Neuronal stem cell (in vitro differentiated cells): ENCODE measurements at regions not wholly inside any gene's neighbourhood (a gene's known extent, or its start where the extent isn't known, plus 50 kb on each side); places are given as distances from the start of the nearest gene placed in this dataset.

Experiments
- DNase-seq: peaks from one replicate; pipeline ENCODE4 v3.0.0-alpha.2; 2013; ENCODE audit warnings: low spot score
- H2AFZ ChIP-seq: one replicate; pipeline ENCODE4 v1.6.1; 2013; ENCODE audit warnings: mild to moderate bottlenecking, low read length, inconsistent platforms
- H2AK5ac ChIP-seq: 2 replicates; pipeline ENCODE4 v1.6.1; 2013; ENCODE audit warnings: low read depth, mild to moderate bottlenecking, inconsistent platforms, low read length, moderate library complexity, mixed read lengths
- H2BK120ac ChIP-seq: 2 replicates; pipeline ENCODE4 v1.6.1; 2013; ENCODE audit warnings: low read depth, mild to moderate bottlenecking, inconsistent platforms, low read length, moderate library complexity, mixed read lengths
- H2BK12ac ChIP-seq: one replicate; pipeline ENCODE4 v1.6.1; 2013; ENCODE audit warnings: low read length, inconsistent platforms
- H2BK15ac ChIP-seq: 2 replicates; pipeline ENCODE4 v1.6.1; 2013; ENCODE audit warnings: mild to moderate bottlenecking, low read length, inconsistent platforms, mixed read lengths
- H2BK5ac ChIP-seq: one replicate; pipeline ENCODE4 v1.6.1; 2013; ENCODE audit warnings: inconsistent platforms, mild to moderate bottlenecking, low read length, moderate library complexity
- H3K14ac ChIP-seq: one replicate; pipeline ENCODE4 v1.6.1; 2013; ENCODE audit warnings: low read length, inconsistent platforms
- H3K18ac ChIP-seq: 2 replicates; pipeline ENCODE4 v1.6.1; 2013; ENCODE audit warnings: low read length, inconsistent platforms
- H3K23ac ChIP-seq: 2 replicates; pipeline ENCODE4 v1.6.1; 2013; ENCODE audit warnings: low read depth, mild to moderate bottlenecking, mixed read lengths, low read length, inconsistent platforms; ENCODE audit not compliant: poor library complexity
- H3K27ac ChIP-seq: replicated peaks from 3 replicates; pipeline ENCODE4 v1.5.1; 2013; ENCODE audit warnings: low read length, inconsistent platforms
- H3K27me3 ChIP-seq, 3 experiments: 2 replicates each; pipeline ENCODE4 v1.6.1; 2013; ENCODE audit warnings: low read length in 3 of 3, mild to moderate bottlenecking in 2 of 3, inconsistent platforms in 1 of 3, low read depth in 1 of 3, mixed read lengths in 1 of 3, moderate library complexity in 1 of 3; ENCODE audit not compliant: control insufficient read depth in 3 of 3, insufficient read depth in 3 of 3
- H3K36me3 ChIP-seq, 2 donors: replicated peaks in 1 of 2; 2 replicates each; pipeline ENCODE4 v1.6.1; 2013; ENCODE audit warnings: low read length in 2 of 2; ENCODE audit not compliant: control insufficient read depth in 2 of 2, insufficient read depth in 2 of 2
- H3K4ac ChIP-seq: 2 replicates; pipeline ENCODE4 v1.6.1; 2013; ENCODE audit warnings: inconsistent platforms, mild to moderate bottlenecking, low read length, moderate library complexity
- H3K4me1 ChIP-seq, 2 donors: 1 replicate in 1 of 2; 2 replicates in 1 of 2; pipeline ENCODE4 v1.6.1; 2013; ENCODE audit warnings: low read length in 2 of 2, low read depth in 1 of 2; ENCODE audit not compliant: control insufficient read depth in 2 of 2, insufficient read depth in 1 of 2
- H3K4me2 ChIP-seq: one replicate; pipeline ENCODE4 v1.6.1; 2013; ENCODE audit warnings: mild to moderate bottlenecking, low read length, inconsistent platforms; ENCODE audit not compliant: insufficient read depth, poor library complexity, severe bottlenecking
- H3K4me3 ChIP-seq, 2 donors: 2 replicates each; pipeline ENCODE4 v1.5.1; 2013; ENCODE audit warnings: low read length in 2 of 2, mild to moderate bottlenecking in 2 of 2, inconsistent platforms in 1 of 2, moderate library complexity in 1 of 2
- H3K79me1 ChIP-seq: one replicate; pipeline ENCODE4 v1.6.1; 2013; ENCODE audit warnings: low read depth, mild to moderate bottlenecking, inconsistent platforms, low read length, moderate library complexity
- H3K9ac ChIP-seq: one replicate; pipeline ENCODE4 v1.6.1; 2013; ENCODE audit warnings: mild to moderate bottlenecking, low read depth, low read length, inconsistent platforms; ENCODE audit not compliant: poor library complexity
- H3K9me3 ChIP-seq, 2 donors: replicated peaks in 1 of 2; 2 replicates each; pipeline versions ENCODE3 to v1.6.1; 2013; ENCODE audit warnings: low read length in 2 of 2, mild to moderate bottlenecking in 2 of 2, inconsistent platforms in 1 of 2, low read depth in 1 of 2, mixed read lengths in 1 of 2, moderate library complexity in 1 of 2; ENCODE audit not compliant: control insufficient read depth in 2 of 2, insufficient read depth in 1 of 2
- H4K8ac ChIP-seq: one replicate; pipeline ENCODE4 v1.6.1; 2013; ENCODE audit warnings: low read depth, mild to moderate bottlenecking, inconsistent platforms, low read length, moderate library complexity
- H4K91ac ChIP-seq: one replicate; pipeline ENCODE4 v1.6.1; 2013; ENCODE audit warnings: low read length, low read depth, mild to moderate bottlenecking, inconsistent platforms; ENCODE audit not compliant: poor library complexity
- WGBS, 2 donors: extraction: QIAGEN DNeasy Blood & Tissue Kit; methylation state at CpG; one replicate each; pipeline ENCODE4 v1.1.7; 2013; ENCODE audit warnings: missing lambda C conversion rate in 2 of 2, mixed read lengths in 1 of 2; ENCODE audit not compliant: insufficient read length in 2 of 2, insufficient replicate concordance in 1 of 2; ENCODE audit errors: extremely low coverage in 2 of 2; 5-methylcytosine and 5-hydroxymethylcytosine counted together

DNA sequence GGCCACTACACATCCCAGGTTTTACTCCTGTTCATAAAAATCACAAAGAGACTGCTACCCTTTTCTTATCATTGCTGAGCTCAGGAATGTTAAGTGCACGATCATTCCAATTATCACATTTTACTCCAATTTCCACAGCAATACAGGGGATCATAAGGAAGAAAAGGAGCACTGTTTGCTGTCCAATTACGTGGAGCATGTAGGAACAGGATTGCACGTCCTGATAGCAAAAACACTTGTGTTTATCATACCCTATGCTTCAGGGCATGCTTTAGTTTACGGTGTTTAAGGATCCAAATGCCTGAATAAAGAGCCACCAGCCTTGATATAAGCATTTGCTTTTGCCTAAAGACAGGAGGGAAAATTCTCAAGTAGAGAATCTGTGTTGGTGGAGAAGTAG, 155.4 kb upstream of the EGLN3 start:
- Histone ChIP-seq H2AFZ (no peak overlapping the region), H3K4me1 (peaks cover 0 to 7% of the 10 kb centered on the region in 2 donors), H3K14ac (no peak overlapping the region), H3K4me3 (no peak overlapping the region), H2BK120ac (no peak overlapping the region), H3K9me3 (no peaks in the 10 kb centered on the region), H2BK15ac (no peak overlapping the region), H3K4me2 (no peak overlapping the region), H4K91ac (no peak overlapping the region), H3K9ac (no peak overlapping the region), H3K4ac (no peak overlapping the region), H2AK5ac (no peak overlapping the region), H4K8ac (no peak overlapping the region), H3K79me1 (no peaks in the 10 kb centered on the region), H3K23ac (no peak overlapping the region), H3K27ac (no peak overlapping the region), H2BK12ac (no peak overlapping the region), H3K18ac (no peak overlapping the region), H3K36me3 (no peaks in the 10 kb centered on the region), H3K27me3 (no peaks in the 10 kb centered on the region), H2BK5ac (no peak overlapping the region)
- no CpG with 5 or more reads among the region's 4 CpGs for WGBS, 2 donors
- DNase-seq, result no peak

DNA sequence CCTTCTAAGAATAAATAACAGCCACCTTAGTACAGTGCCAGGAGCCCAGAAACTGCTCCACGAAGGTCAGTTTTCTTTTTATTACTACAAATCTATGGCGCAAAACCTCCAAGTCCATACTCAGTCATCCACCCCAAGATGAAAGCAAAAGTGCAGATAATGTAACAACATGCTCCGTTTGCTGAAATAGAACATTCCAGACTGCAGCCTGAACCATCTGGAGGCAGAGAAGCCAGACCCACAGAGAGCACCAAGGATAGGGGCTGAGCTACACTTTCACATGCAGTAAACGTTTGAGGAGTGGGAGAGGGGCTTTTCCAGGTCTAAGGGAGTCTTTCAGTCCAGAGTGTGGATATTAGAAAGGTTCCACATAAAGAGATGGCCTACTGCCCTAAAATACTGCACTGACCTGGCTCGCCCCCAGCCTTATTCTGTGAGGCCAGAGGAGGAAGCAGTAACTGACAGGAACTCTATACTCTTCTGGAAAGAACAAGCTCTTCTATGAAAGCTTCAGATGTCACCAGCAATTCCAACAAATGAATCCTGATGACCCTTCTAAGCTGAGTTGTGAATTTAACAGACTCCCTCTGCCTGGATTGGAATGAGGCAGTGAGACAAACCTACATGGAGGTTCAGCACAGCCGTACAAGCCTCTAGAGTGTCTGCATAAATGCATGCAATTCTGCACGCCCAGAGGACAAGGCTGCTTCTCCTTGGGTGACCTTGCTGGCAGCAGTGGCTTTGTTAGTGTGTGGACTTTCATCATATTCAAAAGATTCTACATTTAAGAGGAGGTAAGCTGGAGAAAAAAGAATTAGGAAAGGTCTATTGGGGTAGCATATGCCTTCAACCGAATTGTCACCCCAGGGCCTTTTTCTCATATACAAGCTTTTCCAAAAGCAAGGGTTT, 153.9 kb upstream of the EGLN3 start:
- no peak overlapping the region for H3K4ac ChIP-seq
- no peak for DNase-seq
- no peak overlapping the region for H3K4me3 ChIP-seq
- H3K36me3 ChIP-seq, result no peaks in the 10 kb centered on the region
- H3K27ac ChIP-seq, result no peak overlapping the region
- no peak overlapping the region for H4K91ac ChIP-seq
- H3K18ac ChIP-seq, result no peak overlapping the region
- no peak overlapping the region for H4K8ac ChIP-seq
- peaks cover 0 to under 1% (median 0%) of the 10 kb centered on the region in 3 experiments for H3K27me3 ChIP-seq
- H3K14ac ChIP-seq, result no peak overlapping the region
- H3K9me3 ChIP-seq, result no peaks in the 10 kb centered on the region
- no peak overlapping the region for H3K23ac ChIP-seq
- no peak overlapping the region for H2AFZ ChIP-seq
- no peak overlapping the region for H2BK5ac ChIP-seq
- no CpG with 5 or more reads among the region's 8 CpGs for WGBS, 2 donors
- H2BK15ac ChIP-seq, result no peak overlapping the region
- H3K4me1 ChIP-seq, result peaks cover 0 to 7% of the 10 kb centered on the region in 2 donors
- H2BK12ac ChIP-seq, result no peak overlapping the region
- H3K4me2 ChIP-seq, result no peak overlapping the region
- no peaks in the 10 kb centered on the region for H3K79me1 ChIP-seq
- no peak overlapping the region for H2AK5ac ChIP-seq
- no peak overlapping the region for H3K9ac ChIP-seq
- no peak overlapping the region for H2BK120ac ChIP-seq

DNA sequence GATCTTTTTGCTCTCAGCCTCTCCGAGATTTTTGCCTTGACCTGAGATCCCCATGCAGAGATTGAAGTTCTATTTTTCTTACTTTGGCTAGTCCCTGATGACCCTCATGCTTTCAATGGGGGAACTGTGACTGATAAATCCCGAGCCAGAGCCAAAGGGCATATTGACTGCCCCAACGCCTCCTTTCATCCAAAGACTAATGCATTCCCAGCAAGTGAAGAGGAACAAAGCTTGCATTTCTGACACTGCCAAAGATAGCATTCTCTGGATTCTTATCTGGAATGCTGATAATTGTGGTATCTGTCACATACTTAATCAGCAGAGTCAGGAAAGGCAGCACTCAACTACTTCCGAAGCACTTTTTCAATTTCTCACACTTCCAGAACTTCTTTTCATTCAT, 152.3 kb upstream of the EGLN3 start:
- Histone ChIP-seq H4K8ac (no peak overlapping the region), H3K27ac (peak overlapping the region; percentile 26), H3K18ac (no peak overlapping the region), H3K4me1 (peaks cover 2 to 11% of the 10 kb centered on the region in 2 donors), H2BK12ac (no peak overlapping the region), H3K4me3 (no peak overlapping the region), H2BK15ac (no peak overlapping the region), H3K23ac (no peak overlapping the region), H3K9ac (no peak overlapping the region), H2BK120ac (no peak overlapping the region), H3K79me1 (no peaks in the 10 kb centered on the region), H3K9me3 (no peaks in the 10 kb centered on the region), H4K91ac (no peak overlapping the region), H3K14ac (no peak overlapping the region), H2AFZ (no peak overlapping the region), H3K27me3 (peaks cover 0 to 5% (median 0%) of the 10 kb centered on the region in 3 experiments), H3K4ac (no peak overlapping the region), H3K4me2 (no peak overlapping the region), H2AK5ac (no peak overlapping the region), H3K36me3 (no peaks in the 10 kb centered on the region), H2BK5ac (no peak overlapping the region)
- WGBS, 2 donors, result no CpG with 5 or more reads among the region's 4 CpGs
- DNase-seq, result no peak

DNA sequence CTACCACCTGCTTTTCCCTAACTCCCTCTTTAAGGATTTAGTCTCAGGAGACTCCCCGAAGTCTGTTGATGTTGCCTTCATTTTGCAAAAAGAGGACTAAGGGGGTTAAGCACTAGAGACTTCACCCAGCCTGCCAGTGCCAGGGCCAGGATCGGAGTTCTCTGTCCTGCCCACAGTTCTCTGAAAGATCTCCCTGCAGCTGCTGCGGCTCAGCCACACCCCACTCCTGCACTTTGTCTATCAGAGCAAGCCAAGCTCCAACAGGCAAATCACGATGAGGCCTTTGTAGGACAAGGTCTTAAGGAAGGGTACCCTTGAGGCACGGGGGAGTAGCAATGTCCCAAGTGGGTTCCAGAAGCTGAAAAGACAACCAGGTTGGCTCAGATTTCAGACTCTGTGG, 148.8 kb upstream of the EGLN3 start:
- Histone ChIP-seq H3K27me3 (peaks cover 0 to 5% (median 0%) of the 10 kb centered on the region in 3 experiments), H3K9me3 (no peaks in the 10 kb centered on the region), H3K36me3 (no peaks in the 10 kb centered on the region), H3K23ac (no peak overlapping the region), H3K79me1 (no peaks in the 10 kb centered on the region), H2BK5ac (no peak overlapping the region), H4K91ac (no peak overlapping the region), H3K9ac (no peak overlapping the region), H3K4me1 (peaks cover 2 to 16% of the 10 kb centered on the region in 2 donors), H4K8ac (no peak overlapping the region), H2BK12ac (no peak overlapping the region), H2AFZ (no peak overlapping the region), H3K27ac (no peak overlapping the region), H3K14ac (no peak overlapping the region), H3K4ac (no peak overlapping the region), H2AK5ac (peak overlapping the region; percentile 5), H3K4me2 (no peak overlapping the region), H3K4me3 (no peak overlapping the region), H3K18ac (peak overlapping the region; percentile 6), H2BK120ac (no peak overlapping the region), H2BK15ac (no peak overlapping the region)
- no CpG with 5 or more reads among the region's 5 CpGs for WGBS, 2 donors
- no peak for DNase-seq
